MG63 (cell line): ENCODE measurements at regions not wholly inside any gene's neighbourhood (a gene's known extent, or its start where the extent isn't known, plus 50 kb on each side); places are given as distances from the start of the nearest gene placed in this dataset.
A peak's percentile ranks its signal among the peaks of the same experiment; 100 is the strongest.

Experiments
- DNase-seq: peaks from one replicate; pipeline ENCODE4 v3.0.0-alpha.2; 2020
- H3K27me3 ChIP-seq: fragments of 250-450 bp; sonication (Bioruptor Pico); 2 replicates; pipeline ENCODE4 v1.5.1; 2020; ENCODE audit warnings: mild to moderate bottlenecking, moderate library complexity
- H3K36me3 ChIP-seq: fragments of 250-450 bp; sonication (Bioruptor Pico); 2 replicates; pipeline ENCODE4 v1.5.1; 2020; ENCODE audit warnings: mild to moderate bottlenecking, moderate library complexity
- H3K4me3 ChIP-seq: fragments of 250-450 bp; sonication (Bioruptor Pico); 2 replicates; pipeline ENCODE4 v1.5.1; 2020; ENCODE audit warnings: mild to moderate bottlenecking, moderate library complexity
- H3K9me3 ChIP-seq: fragments of 250-450 bp; sonication (Bioruptor Pico); 2 replicates; pipeline ENCODE4 v1.5.1; 2020; ENCODE audit warnings: mild to moderate bottlenecking, moderate library complexity

DNA sequence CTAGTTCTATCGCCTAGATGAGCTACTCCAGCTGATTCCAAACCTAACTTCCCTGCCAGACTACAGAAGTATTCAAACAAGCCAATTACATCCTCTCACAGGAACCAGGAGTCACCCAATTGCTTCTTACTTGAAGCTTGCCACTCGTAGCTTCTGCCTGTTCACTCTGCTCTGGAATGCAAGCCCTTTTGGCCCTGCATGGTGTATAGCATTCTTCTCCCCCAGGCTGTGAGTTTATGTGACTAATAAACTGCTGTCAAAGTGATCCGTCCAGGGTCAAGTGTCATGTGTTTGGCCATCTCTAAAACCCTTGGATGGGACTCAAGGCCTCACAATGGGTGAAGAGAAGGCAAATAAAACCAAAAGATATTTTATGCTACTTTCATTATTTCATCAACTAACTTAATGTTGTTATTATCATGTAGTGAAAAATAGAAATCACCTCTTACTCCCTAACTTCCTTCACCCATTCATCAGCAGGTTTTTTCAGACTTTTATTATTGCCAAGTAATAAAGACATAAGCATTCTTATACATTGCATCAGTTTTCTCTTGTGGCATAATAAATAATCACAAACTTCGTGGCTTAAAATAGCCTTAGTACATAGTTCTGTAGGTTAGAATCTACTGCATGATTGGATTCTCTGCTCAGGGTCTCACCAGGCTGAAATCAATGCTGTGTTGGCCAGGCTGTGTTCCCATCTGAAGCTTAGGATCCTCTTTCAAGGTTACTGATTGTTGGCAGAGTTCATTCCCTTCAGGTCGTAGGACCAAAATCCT is 1981.7 kb upstream of the FLRT2 start:
- no peaks in the 10 kb centered on the region for H3K9me3 ChIP-seq
- H3K36me3 ChIP-seq = no peaks in the 10 kb centered on the region
- DNase-seq = peak; percentile 19
- H3K27me3 ChIP-seq = no peaks in the 10 kb centered on the region
- no peak overlapping the region for H3K4me3 ChIP-seq

GRCh38 chr14:83556065-83556464 is 1973.9 kb upstream of the FLRT2 start:
- no peaks in the 10 kb centered on the region for H3K36me3 ChIP-seq
- no peak overlapping the region for H3K4me3 ChIP-seq
- no peaks in the 10 kb centered on the region for H3K27me3 ChIP-seq
- no peak for DNase-seq
- H3K9me3 ChIP-seq = no peaks in the 10 kb centered on the region

DNA sequence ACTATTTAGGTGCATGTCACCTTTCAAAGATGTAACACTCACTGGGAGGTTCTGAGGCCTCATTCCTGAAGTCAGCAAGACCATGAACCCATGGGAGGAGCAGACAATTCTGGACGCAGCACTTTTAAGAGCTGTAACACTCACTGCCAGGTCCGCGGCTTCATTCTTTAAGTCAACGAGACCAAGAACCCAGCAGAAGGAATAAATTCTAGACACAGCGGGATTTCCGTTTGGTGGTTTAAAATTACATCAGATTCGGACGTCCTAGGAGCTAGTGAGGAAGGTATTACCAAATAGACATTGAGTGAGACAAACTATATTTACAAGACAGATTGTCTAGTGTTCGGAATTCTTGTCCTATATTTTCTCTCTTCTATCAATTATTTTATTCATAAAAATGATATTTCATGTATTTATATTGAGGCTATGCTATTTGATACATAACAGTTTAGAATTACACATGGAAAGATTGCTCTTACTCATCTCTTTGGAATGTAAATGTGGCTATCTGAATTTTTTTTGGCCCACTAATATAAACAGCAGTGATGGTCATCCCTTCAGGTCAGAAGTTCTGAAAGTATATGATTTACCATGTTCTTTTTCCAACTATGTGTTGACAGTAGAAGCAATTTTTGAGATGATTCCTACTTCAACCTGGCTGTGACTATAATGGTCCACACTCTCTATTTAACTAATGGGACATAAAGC is 1973.0 kb upstream of the FLRT2 start:
- no peak overlapping the region for H3K4me3 ChIP-seq
- H3K27me3 ChIP-seq = no peaks in the 10 kb centered on the region
- H3K36me3 ChIP-seq = no peaks in the 10 kb centered on the region
- no peaks in the 10 kb centered on the region for H3K9me3 ChIP-seq
- DNase-seq = no peak

GRCh38 chr14:83558946-83559345 is 1971.0 kb upstream of the FLRT2 start:
- H3K36me3 ChIP-seq = no peaks in the 10 kb centered on the region
- no peak for DNase-seq
- no peak overlapping the region for H3K4me3 ChIP-seq
- H3K27me3 ChIP-seq = no peaks in the 10 kb centered on the region
- no peaks in the 10 kb centered on the region for H3K9me3 ChIP-seq

- Histone ChIP-seq H3K36me3 (no peaks in the 10 kb centered on the region), H3K4me3 (no peak overlapping the region), H3K27me3 (no peaks in the 10 kb centered on the region), H3K9me3 (no peaks in the 10 kb centered on the region)
- no peak for DNase-seq
Measured at GRCh38 chr14:83559721-83560120, 1970.2 kb upstream of the FLRT2 start.

- Histone ChIP-seq H3K9me3 (no peaks in the 10 kb centered on the region), H3K27me3 (no peaks in the 10 kb centered on the region), H3K36me3 (no peaks in the 10 kb centered on the region), H3K4me3 (no peak overlapping the region)
- no peak for DNase-seq
Measured at GRCh38 chr14:83561261-83561660, 1968.7 kb upstream of the FLRT2 start.

DNA sequence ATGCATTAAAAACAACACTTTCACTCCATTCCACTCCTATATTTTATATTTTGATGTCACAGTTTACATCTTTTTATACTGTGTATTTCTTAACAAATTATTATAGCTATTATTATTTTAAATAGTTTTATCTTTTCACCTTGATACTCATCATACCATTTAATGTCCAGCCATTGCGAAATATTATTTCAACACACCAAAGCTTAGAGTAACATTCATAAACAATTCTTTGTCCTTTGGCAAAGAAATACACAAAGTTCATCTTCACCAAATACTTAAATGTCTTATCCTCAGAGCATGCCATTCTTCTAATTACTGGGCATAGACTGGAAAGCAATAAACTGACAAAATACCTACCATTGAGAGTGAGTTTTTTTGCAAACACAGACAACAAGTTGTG is 1963.4 kb upstream of the FLRT2 start:
- Histone ChIP-seq H3K9me3 (no peaks in the 10 kb centered on the region), H3K4me3 (no peak overlapping the region), H3K36me3 (no peaks in the 10 kb centered on the region), H3K27me3 (no peaks in the 10 kb centered on the region)
- no peak for DNase-seq

DNA sequence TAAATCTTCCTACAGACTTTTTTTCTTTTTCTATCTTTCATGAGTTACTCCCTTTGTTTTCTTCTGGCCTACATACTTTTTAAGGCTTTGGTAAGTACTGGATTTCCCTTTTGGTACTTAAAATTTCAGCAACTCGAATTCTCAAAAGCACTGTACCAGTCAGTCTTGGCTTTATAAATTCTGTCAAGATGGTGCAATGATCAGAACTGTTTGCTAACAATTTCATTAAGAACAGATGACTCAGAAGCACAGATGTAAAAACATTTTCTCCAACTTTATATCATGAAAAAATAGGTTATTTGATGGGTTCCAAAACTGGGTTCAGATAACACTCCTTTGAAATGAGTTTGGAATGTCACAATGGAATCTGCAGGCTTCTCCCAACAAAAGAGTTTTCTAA is 1961.8 kb upstream of the FLRT2 start:
- no peak overlapping the region for H3K4me3 ChIP-seq
- H3K36me3 ChIP-seq = no peaks in the 10 kb centered on the region
- H3K9me3 ChIP-seq = no peaks in the 10 kb centered on the region
- no peak for DNase-seq
- no peaks in the 10 kb centered on the region for H3K27me3 ChIP-seq

- Histone ChIP-seq H3K27me3 (no peaks in the 10 kb centered on the region), H3K4me3 (no peak overlapping the region), H3K36me3 (no peaks in the 10 kb centered on the region), H3K9me3 (no peaks in the 10 kb centered on the region)
- no peak for DNase-seq
Measured at GRCh38 chr14:83575301-83575700, 1954.6 kb upstream of the FLRT2 start.

- Histone ChIP-seq H3K4me3 (no peak overlapping the region), H3K36me3 (no peaks in the 10 kb centered on the region), H3K27me3 (no peaks in the 10 kb centered on the region), H3K9me3 (no peaks in the 10 kb centered on the region)
- DNase-seq = no peak
Measured at GRCh38 chr14:83583201-83583600, 1946.7 kb upstream of the FLRT2 start.

DNA sequence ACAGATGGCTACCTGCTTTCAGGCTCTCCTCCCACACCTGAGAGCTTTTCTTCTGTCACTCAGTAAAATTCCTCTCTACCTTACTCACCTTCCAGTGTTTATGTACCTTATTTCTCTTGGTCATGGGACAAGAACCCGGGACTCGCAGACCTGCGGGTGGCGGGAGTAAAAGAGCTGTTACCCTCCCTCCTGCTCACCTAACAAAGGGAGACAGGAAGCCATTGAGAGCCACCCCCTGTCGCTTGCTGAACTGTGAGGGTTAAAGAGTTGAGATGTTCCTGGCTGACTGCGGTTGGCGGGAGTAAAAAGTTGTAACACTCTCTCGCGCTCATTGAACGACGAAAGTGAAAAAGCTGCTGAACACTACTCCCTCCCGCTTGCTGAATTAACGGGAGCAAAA is 1935.1 kb upstream of the FLRT2 start:
- Histone ChIP-seq H3K9me3 (no peaks in the 10 kb centered on the region), H3K4me3 (no peak overlapping the region), H3K36me3 (no peaks in the 10 kb centered on the region), H3K27me3 (no peaks in the 10 kb centered on the region)
- no peak for DNase-seq

DNA sequence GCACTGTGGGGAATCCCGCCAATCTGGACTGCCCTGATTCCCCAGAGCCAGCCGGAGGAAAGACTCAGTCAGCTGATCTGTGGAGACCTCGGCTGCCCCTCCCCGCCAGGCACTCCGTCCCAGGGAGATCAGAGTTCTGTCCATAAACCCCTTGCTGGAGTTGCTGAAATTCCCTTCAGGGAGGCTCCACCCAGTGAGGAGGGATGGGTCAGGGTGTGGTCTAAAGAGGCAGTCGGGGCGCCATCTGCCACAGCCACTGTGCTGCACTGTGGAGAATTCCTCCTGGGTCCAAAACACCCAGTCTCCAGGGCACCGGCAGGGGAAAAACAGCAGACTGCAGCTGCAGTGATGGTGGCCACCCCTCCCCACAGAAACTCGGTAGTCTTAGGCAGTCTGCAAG is 1922.3 kb upstream of the FLRT2 start:
- no peaks in the 10 kb centered on the region for H3K9me3 ChIP-seq
- no peak overlapping the region for H3K4me3 ChIP-seq
- no peaks in the 10 kb centered on the region for H3K27me3 ChIP-seq
- no peak for DNase-seq
- no peaks in the 10 kb centered on the region for H3K36me3 ChIP-seq

- no peak overlapping the region for H3K4me3 ChIP-seq
- no peak for DNase-seq
- no peaks in the 10 kb centered on the region for H3K9me3 ChIP-seq
- H3K36me3 ChIP-seq = no peaks in the 10 kb centered on the region
- H3K27me3 ChIP-seq = no peaks in the 10 kb centered on the region
Measured at GRCh38 chr14:83611491-83611890, 1918.5 kb upstream of the FLRT2 start.

GRCh38 chr14:83611906-83612390 is 1918.0 kb upstream of the FLRT2 start:
- no peak overlapping the region for H3K4me3 ChIP-seq
- DNase-seq = no peak
- H3K27me3 ChIP-seq = no peaks in the 10 kb centered on the region
- no peaks in the 10 kb centered on the region for H3K36me3 ChIP-seq
- H3K9me3 ChIP-seq = no peaks in the 10 kb centered on the region

- Histone ChIP-seq H3K36me3 (no peaks in the 10 kb centered on the region), H3K9me3 (no peaks in the 10 kb centered on the region), H3K27me3 (no peaks in the 10 kb centered on the region), H3K4me3 (no peak overlapping the region)
- DNase-seq = no peak
Measured at GRCh38 chr14:83614956-83615355, 1915.0 kb upstream of the FLRT2 start.

GRCh38 chr14:83624541-83624940 is 1905.4 kb upstream of the FLRT2 start:
- DNase-seq = no peak
- Histone ChIP-seq H3K4me3 (no peak overlapping the region), H3K36me3 (no peaks in the 10 kb centered on the region), H3K27me3 (no peaks in the 10 kb centered on the region), H3K9me3 (no peaks in the 10 kb centered on the region)

DNA sequence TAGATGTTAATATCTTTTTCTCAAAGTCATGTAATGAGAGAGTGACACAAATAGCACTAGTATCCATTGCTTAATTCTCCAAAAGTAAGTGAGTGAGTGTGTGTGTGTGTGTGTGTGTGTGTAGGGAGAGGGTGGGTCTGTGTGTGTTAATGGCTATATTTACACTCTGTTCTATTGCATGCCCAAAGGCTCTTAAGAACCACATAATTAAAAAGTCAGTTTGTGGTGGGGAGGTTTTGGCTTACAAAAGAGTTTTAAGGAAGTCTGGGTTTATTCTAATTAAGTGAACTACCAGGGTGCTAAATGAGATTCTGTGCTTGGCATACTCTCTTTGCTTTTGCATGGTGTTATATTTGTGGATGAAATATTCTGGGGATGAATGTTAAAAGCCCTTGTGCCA is 1897.6 kb upstream of the FLRT2 start:
- H3K4me3 ChIP-seq = no peak overlapping the region
- no peak for DNase-seq
- no peaks in the 10 kb centered on the region for H3K36me3 ChIP-seq
- no peaks in the 10 kb centered on the region for H3K9me3 ChIP-seq
- no peaks in the 10 kb centered on the region for H3K27me3 ChIP-seq
